ENCODE measurements at regions not wholly inside any gene's neighbourhood (a gene's known extent, or its start where the extent isn't known, plus 50 kb on each side); places are given as distances from the start of the nearest gene placed in this dataset.

DNA sequence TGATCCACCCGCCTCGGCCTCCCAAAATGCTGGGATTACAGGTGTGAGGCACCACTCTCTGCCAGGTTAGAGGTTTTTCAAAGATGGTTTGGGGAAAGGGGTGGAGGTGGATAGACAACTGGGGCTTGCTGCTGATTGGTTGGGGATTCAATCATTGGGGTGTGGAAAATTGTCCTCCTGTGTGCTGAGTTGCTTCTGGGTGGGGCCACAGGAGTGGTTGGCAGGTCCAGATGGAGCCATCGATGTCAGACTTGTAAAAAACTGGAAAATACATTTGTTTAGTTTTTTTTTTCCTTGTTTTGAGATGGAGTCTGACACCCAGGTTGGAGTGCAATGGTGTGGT is 61.9 kb upstream of the CLINT1 start:
- DNase-seq: no peak

- DNase-seq: peak in 1 of 3 donors; percentile 25
These were observed 60.1 kb upstream of the CLINT1 start for GRCh38 chr5:157918811-157919742.

- peak; percentile 71 to 85 (median 79) for DNase-seq
These were observed 59.2 kb upstream of the CLINT1 start for GRCh38 chr5:157917899-157918809.

- DNase-seq: no peak
These were observed 58.5 kb upstream of the CLINT1 start for GRCh38 chr5:157917491-157917890.

- peak; percentile 84 to 90 (median 87) for DNase-seq
These were observed 56.7 kb upstream of the CLINT1 start for GRCh38 chr5:157915638-157916037.

DNA sequence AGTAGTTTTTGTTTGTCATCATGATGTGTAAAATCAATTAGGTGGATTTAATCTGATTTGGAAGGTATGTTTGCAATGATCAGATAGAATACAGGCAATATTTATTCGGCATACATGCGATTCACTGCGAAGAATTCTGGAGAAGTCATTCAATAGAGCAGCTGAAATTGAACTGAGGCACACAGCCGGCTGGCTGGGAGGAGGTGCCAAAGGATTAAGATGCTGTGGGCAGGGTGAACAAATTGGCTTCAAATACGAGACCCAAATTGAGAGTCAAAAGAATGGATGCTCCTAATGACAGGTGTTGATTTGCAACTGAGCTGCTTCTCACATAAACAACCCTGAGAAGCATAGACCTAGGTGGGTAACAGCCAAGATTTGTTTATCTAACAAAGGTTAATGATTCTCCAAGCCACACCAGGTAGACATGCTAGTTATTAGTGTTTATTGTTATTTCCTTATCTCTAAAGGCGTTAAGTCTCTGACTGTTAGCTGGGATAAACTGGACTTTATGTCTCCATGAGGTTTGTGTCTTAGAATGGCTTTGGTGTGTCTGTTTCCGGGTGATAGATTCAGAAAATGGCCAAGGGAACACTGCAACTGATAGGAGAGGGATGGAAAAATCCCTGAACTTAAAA is 55.3 kb upstream of the CLINT1 start:
- DNase-seq: peak in 1 of 3 donors; percentile 27

GRCh38 chr5:157913575-157913974 is 54.6 kb upstream of the CLINT1 start:
- peak in 1 of 3 donors; percentile 7 for DNase-seq

DNA sequence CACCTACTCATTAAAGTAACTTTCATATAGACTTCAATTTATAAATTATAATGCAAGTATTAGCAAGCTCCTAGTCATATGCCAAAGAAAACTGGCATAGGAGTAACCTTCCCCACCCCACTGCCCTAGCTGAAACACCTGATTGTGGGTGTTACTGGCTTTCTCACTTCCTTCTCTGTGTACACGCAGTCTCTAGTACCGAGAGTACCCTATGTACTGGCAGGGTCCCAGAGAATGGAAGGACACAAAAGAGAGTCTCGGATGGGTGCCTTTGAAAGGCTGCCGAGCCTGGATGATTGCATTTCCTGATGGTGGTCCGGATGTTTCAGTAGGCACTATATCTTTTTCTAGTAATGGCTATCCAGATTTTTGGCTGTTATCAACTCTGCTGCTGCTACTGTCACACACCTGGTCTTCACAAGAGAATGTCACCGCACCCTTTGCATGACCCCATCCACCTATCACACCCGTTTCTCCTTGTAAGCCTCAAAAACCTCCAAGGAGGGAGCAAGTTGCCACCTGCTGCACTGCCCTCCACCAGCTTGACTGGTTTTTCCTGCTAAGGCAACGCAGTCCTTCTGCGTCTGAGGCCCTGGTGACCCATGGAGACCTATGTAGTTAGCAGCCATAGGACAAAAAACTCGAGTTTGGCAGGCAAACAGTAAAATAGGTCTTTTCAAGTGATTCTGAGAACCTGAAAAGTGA is 53.8 kb upstream of the CLINT1 start:
- DNase-seq: peak in 1 of 3 donors; percentile 7

GRCh38 chr5:157911568-157911967 is 52.6 kb upstream of the CLINT1 start:
- DNase-seq: no peak
